ENCODE measurements at regions not wholly inside any gene's neighbourhood (a gene's known extent, or its start where the extent isn't known, plus 50 kb on each side); places are given as distances from the start of the nearest gene placed in this dataset.
A peak's percentile ranks its signal among the peaks of the same experiment; 100 is the strongest.

GRCh38 chr11:13166036-13166435, 111.6 kb upstream of the BMAL1 start:
- no peaks in the 10 kb centered on the region for H3K4me1 ChIP-seq (replicated peaks)
- no peak for DNase-seq (ENCODE audit: low spot score)
- WGBS = 100% methylated on average over 1 of the region's 1 CpG
- H3K27ac ChIP-seq = no peak overlapping the region
- no peaks in the 10 kb centered on the region for H3K36me3 ChIP-seq
- TF ChIP-seq POLR2A (IDR thresholded peaks at IDR 0.05) = no peak
- no peak for TF ChIP-seq POLR2AphosphoS5 (IDR thresholded peaks at IDR 0.05)
- intact Hi-C loops (cut with DNase I) = no loop called here
- H3K27me3 ChIP-seq (replicated peaks; ENCODE audit: insufficient read depth) = no peaks in the 10 kb centered on the region
- no peak overlapping the region for H3K4me3 ChIP-seq
- no peaks in the 10 kb centered on the region for H3K9me3 ChIP-seq

- DNase-seq (ENCODE audit: low spot score) = peak; percentile 37
Observed at GRCh38 chr11:13168271-13168670, 109.3 kb upstream of the BMAL1 start.

GRCh38 chr11:13169709-13170108, 107.9 kb upstream of the BMAL1 start:
- Histone ChIP-seq H3K27me3 (replicated peaks; ENCODE audit: insufficient read depth) (no peaks in the 10 kb centered on the region), H3K27ac (no peak overlapping the region), H3K4me1 (replicated peaks) (no peaks in the 10 kb centered on the region), H3K36me3 (no peaks in the 10 kb centered on the region), H3K4me3 (no peak overlapping the region), H3K9me3 (no peaks in the 10 kb centered on the region)
- intact Hi-C loops (cut with DNase I) = no loop called here
- DNase-seq (ENCODE audit: low spot score) = no peak
- TF ChIP-seq POLR2AphosphoS5 (IDR thresholded peaks at IDR 0.05) (no peak), CTCF (IDR thresholded peaks at IDR 0.05) (no peak), POLR2A (IDR thresholded peaks at IDR 0.05) (no peak)
- WGBS = 62% methylated on average over 2 of the region's 2 CpGs

More at GRCh38 chr11:13168271-13168670, 109.3 kb upstream of the BMAL1 start:
- TF ChIP-seq CTCF (IDR thresholded peaks at IDR 0.05) = no peak
- TF ChIP-seq POLR2AphosphoS5 (IDR thresholded peaks at IDR 0.05) = peak; percentile 15
- TF ChIP-seq POLR2A (IDR thresholded peaks at IDR 0.05) = no peak
- Histone ChIP-seq H3K27me3 (replicated peaks; ENCODE audit: insufficient read depth) (no peaks in the 10 kb centered on the region), H3K27ac (no peak overlapping the region), H3K4me3 (no peak overlapping the region), H3K4me1 (replicated peaks) (no peaks in the 10 kb centered on the region), H3K36me3 (no peaks in the 10 kb centered on the region), H3K9me3 (no peaks in the 10 kb centered on the region)
- 66% methylated on average over 4 of the region's 4 CpGs for WGBS
- intact Hi-C loops (cut with DNase I) = no loop called here

GRCh38 chr11:13174090-13174489, 103.5 kb upstream of the BMAL1 start:
- H3K27ac ChIP-seq = no peak overlapping the region
- H3K27me3 ChIP-seq (replicated peaks; ENCODE audit: insufficient read depth) = no peaks in the 10 kb centered on the region
- intact Hi-C loops (cut with DNase I) = no loop called here
- WGBS = 84% methylated on average over 6 of the region's 6 CpGs
- no peaks in the 10 kb centered on the region for H3K9me3 ChIP-seq
- no peaks in the 10 kb centered on the region for H3K36me3 ChIP-seq
- H3K4me3 ChIP-seq = no peak overlapping the region
- DNase-seq (ENCODE audit: low spot score) = no peak
- no peaks in the 10 kb centered on the region for H3K4me1 ChIP-seq (replicated peaks)
- no peak for TF ChIP-seq POLR2A (IDR thresholded peaks at IDR 0.05)
- no peak for TF ChIP-seq POLR2AphosphoS5 (IDR thresholded peaks at IDR 0.05)
- no peak for TF ChIP-seq CTCF (IDR thresholded peaks at IDR 0.05)

- DNase-seq (ENCODE audit: low spot score) = no peak
- Histone ChIP-seq H3K9me3 (no peaks in the 10 kb centered on the region), H3K4me3 (no peak overlapping the region), H3K36me3 (no peaks in the 10 kb centered on the region), H3K4me1 (replicated peaks) (no peaks in the 10 kb centered on the region), H3K27me3 (replicated peaks; ENCODE audit: insufficient read depth) (no peaks in the 10 kb centered on the region), H3K27ac (no peak overlapping the region)
- intact Hi-C loops (cut with DNase I) = loop anchor here (5.0 kb wide), 1 partner anchor 221 kb away; no protein-coding TSS in a partner anchor
- TF ChIP-seq POLR2A (IDR thresholded peaks at IDR 0.05) (no peak), CTCF (IDR thresholded peaks at IDR 0.05) (peak in 2 of 4 experiments; percentile 49 to 59)
- WGBS = 12% methylated on average over 6 of the region's 6 CpGs
Observed at GRCh38 chr11:13183094-13183825, 94.3 kb upstream of the BMAL1 start.

All from prostate gland (tissue), 2 donors.